ENCODE measurements at regions not wholly inside any gene's neighbourhood (a gene's known extent, or its start where the extent isn't known, plus 50 kb on each side); places are given as distances from the start of the nearest gene placed in this dataset.

DNA sequence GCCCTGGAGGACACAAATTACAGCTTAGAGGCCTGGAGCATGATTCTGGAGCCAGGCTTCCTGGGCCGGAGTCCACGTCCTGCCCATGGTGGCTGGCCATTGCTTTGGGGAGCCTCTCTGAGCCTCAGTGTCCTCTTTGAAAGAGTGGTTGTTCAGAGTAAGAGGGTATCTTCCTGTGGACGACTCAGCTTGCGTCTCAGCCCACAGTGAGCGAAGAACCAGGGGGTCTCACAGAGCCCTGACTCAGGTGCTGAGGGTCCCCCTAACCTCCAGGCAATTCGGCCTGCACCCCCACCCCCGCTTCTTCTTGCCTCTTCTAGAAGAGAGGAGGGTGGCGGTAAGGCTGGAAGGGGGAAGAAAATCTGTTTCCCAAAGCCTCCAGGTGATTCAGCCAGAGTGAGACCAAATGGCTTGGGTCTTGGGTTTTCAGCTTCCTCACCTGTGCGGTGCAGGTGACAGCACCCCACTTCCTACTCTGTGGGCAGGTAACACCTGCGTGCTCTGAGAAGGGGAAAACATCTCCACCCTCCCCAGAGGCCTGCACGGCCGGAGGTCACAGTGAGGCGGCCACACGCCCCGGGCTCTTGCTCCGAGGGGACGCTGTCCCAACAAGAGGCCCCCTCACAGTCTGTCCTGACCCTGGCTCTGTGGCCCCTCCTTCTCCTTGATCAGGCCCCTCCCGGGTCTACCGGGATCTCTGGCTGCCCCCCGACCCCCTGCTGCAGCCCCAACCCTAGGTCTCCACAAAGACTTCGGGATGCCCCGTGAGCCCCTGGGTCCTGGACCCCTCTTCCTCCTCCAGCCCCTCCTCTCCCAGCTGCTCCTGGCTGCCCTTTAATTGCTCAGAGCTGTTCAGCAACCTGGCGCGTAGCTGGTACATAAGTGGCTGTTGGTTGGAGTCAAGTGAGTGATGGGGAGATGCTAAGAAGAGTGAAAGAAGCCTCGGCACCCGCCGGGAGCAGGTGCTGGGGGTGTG, 119.2 kb downstream of the METRNL start:
- TF ChIP-seq, protein P1, sequence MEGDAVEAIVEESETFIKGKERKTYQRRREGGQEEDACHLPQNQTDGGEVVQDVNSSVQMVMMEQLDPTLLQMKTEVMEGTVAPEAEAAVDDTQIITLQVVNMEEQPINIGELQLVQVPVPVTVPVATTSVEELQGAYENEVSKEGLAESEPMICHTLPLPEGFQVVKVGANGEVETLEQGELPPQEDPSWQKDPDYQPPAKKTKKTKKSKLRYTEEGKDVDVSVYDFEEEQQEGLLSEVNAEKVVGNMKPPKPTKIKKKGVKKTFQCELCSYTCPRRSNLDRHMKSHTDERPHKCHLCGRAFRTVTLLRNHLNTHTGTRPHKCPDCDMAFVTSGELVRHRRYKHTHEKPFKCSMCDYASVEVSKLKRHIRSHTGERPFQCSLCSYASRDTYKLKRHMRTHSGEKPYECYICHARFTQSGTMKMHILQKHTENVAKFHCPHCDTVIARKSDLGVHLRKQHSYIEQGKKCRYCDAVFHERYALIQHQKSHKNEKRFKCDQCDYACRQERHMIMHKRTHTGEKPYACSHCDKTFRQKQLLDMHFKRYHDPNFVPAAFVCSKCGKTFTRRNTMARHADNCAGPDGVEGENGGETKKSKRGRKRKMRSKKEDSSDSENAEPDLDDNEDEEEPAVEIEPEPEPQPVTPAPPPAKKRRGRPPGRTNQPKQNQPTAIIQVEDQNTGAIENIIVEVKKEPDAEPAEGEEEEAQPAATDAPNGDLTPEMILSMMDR (IDR thresholded peaks at IDR 0.05): no peak
- TF ChIP-seq POLR2A (IDR thresholded peaks at IDR 0.05) (no peak), POLR2AphosphoS5 (IDR thresholded peaks at IDR 0.05) (no peak)
